H9 (cell line): ENCODE measurements at regions not wholly inside any gene's neighbourhood (a gene's known extent, or its start where the extent isn't known, plus 50 kb on each side); places are given as distances from the start of the nearest gene placed in this dataset.

Experiments used
- DNase-seq: peaks from one replicate; pipeline ENCODE4 v3.0.0-alpha.2; 2017
- H2AFZ ChIP-seq: one replicate; pipeline ENCODE4 v1.6.1; 2013; ENCODE audit warnings: mild to moderate bottlenecking, low read length, control low read depth, moderate library complexity
- H2AK5ac ChIP-seq: 2 replicates; pipeline ENCODE4 v1.6.1; 2013; ENCODE audit warnings: low read length, control low read depth, mixed read lengths; ENCODE audit not compliant: insufficient read length
- H2BK120ac ChIP-seq: one replicate; pipeline ENCODE4 v1.6.1; 2013; ENCODE audit warnings: low read depth, mild to moderate bottlenecking, low read length, control low read depth, inconsistent platforms; ENCODE audit not compliant: poor library complexity, severe bottlenecking
- H2BK12ac ChIP-seq: 2 replicates; pipeline ENCODE4 v1.6.1; 2013; ENCODE audit warnings: low read length, control low read depth, mixed read lengths, low read depth; ENCODE audit not compliant: insufficient read length
- H2BK15ac ChIP-seq: 2 replicates; pipeline ENCODE4 v1.6.1; 2013; ENCODE audit warnings: low read depth, low read length, control low read depth
- H2BK20ac ChIP-seq: one replicate; pipeline ENCODE4 v1.6.1; 2013; ENCODE audit warnings: low read depth, mild to moderate bottlenecking, low read length, control low read depth, inconsistent platforms; ENCODE audit not compliant: poor library complexity, severe bottlenecking
- H2BK5ac ChIP-seq: 2 replicates; pipeline ENCODE4 v1.6.1; 2013; ENCODE audit warnings: low read length, control low read depth, mixed read lengths; ENCODE audit not compliant: insufficient read length
- H3K14ac ChIP-seq: 2 replicates; pipeline ENCODE4 v1.6.1; 2013; ENCODE audit warnings: low read length, control low read depth; ENCODE audit not compliant: insufficient read depth
- H3K18ac ChIP-seq: 2 replicates; pipeline ENCODE4 v1.6.1; 2013; ENCODE audit warnings: low read depth, mild to moderate bottlenecking, mixed read lengths, low read length, control low read depth; ENCODE audit not compliant: insufficient read length
- H3K23ac ChIP-seq: 2 replicates; pipeline ENCODE4 v1.6.1; 2013; ENCODE audit warnings: low read length, control low read depth, mixed read lengths, low read depth; ENCODE audit not compliant: insufficient read length
- H3K23me2 ChIP-seq: 2 replicates; pipeline ENCODE4 v1.6.1; 2013; ENCODE audit warnings: low read depth, mild to moderate bottlenecking, mixed read lengths, low read length, control low read depth; ENCODE audit not compliant: insufficient read length, poor library complexity, severe bottlenecking
- H3K27ac ChIP-seq: 2 replicates; pipeline ENCODE4 v1.5.1; 2013; ENCODE audit warnings: low read length, control low read depth, mixed read lengths, low read depth; ENCODE audit not compliant: insufficient read length
- H3K27me3 ChIP-seq: 2 replicates; pipeline ENCODE4 v1.6.1; 2013; ENCODE audit warnings: low read length, control low read depth, inconsistent platforms; ENCODE audit not compliant: insufficient read depth
- H3K4ac ChIP-seq: 2 replicates; pipeline ENCODE4 v1.6.1; 2013; ENCODE audit warnings: low read depth, mild to moderate bottlenecking, control low read depth, inconsistent platforms, low read length, moderate library complexity
- H3K4me1 ChIP-seq: 2 replicates; pipeline ENCODE4 v1.6.1; 2013; ENCODE audit warnings: low read length, control low read depth, inconsistent platforms; ENCODE audit not compliant: insufficient read depth
- H3K4me2 ChIP-seq: 2 replicates; pipeline ENCODE4 v1.6.1; 2013; ENCODE audit warnings: low read length, control low read depth, mixed read lengths; ENCODE audit not compliant: insufficient read length, insufficient read depth
- H3K56ac ChIP-seq: 2 replicates; pipeline ENCODE4 v1.6.1; 2013; ENCODE audit warnings: low read depth, mild to moderate bottlenecking, mixed read lengths, low read length, control low read depth; ENCODE audit not compliant: insufficient read length
- H3K79me1 ChIP-seq: 2 replicates; pipeline ENCODE4 v1.6.1; 2013; ENCODE audit warnings: low read depth, mild to moderate bottlenecking, moderate library complexity, low read length, control low read depth, inconsistent platforms; ENCODE audit not compliant: insufficient read depth, poor library complexity, severe bottlenecking
- H3K79me2 ChIP-seq: 2 replicates; pipeline ENCODE4 v1.6.1; 2013; ENCODE audit warnings: low read length, control low read depth, inconsistent platforms; ENCODE audit not compliant: insufficient read depth
- H3K9ac ChIP-seq: 2 replicates; pipeline ENCODE4 v1.6.1; 2013; ENCODE audit warnings: low read length, control low read depth, mixed read lengths; ENCODE audit not compliant: insufficient read length; ENCODE audit errors: extremely low read depth
- H3K9me3 ChIP-seq: one replicate; pipeline ENCODE4 v1.6.1; 2013; ENCODE audit warnings: low read depth, low read length, inconsistent platforms; ENCODE audit not compliant: control insufficient read depth
- H3T11ph ChIP-seq: one replicate; pipeline ENCODE4 v1.6.1; 2013; ENCODE audit warnings: mild to moderate bottlenecking, low read length, control low read depth, inconsistent platforms
- H4K20me1 ChIP-seq: one replicate; pipeline ENCODE4 v1.6.1; 2013; ENCODE audit not compliant: control insufficient read depth, insufficient read length, insufficient read depth
- H4K5ac ChIP-seq: 2 replicates; pipeline ENCODE4 v1.6.1; 2013; ENCODE audit warnings: low read depth, mild to moderate bottlenecking, mixed read lengths, low read length, control low read depth; ENCODE audit not compliant: insufficient read length
- H4K8ac ChIP-seq: replicated peaks from 2 replicates; pipeline ENCODE4 v1.6.1; 2013; ENCODE audit warnings: low read length, control low read depth, mixed read lengths, low read depth; ENCODE audit not compliant: insufficient read length
- H4K91ac ChIP-seq: 2 replicates; pipeline ENCODE4 v1.6.1; 2013; ENCODE audit warnings: low read depth, mild to moderate bottlenecking, moderate library complexity, mixed read lengths, low read length, control low read depth; ENCODE audit not compliant: insufficient read length
- H3K27ac Mint-ChIP-seq, 3 experiments: 2 replicates in 2 of 3; 3 replicates in 1 of 3; pipeline ENCODE4 v1.8.0; 2020 to 2021; ENCODE audit warnings: mixed read lengths in 3 of 3, mild to moderate bottlenecking in 1 of 3, moderate library complexity in 1 of 3
- H3K27me3 Mint-ChIP-seq: 2 replicates; pipeline ENCODE4 v1.8.0; 2021; ENCODE audit warnings: low read depth, mild to moderate bottlenecking, moderate library complexity, mixed read lengths
- H3K36me3 Mint-ChIP-seq, 3 experiments: 2 replicates in 2 of 3; 3 replicates in 1 of 3; pipeline ENCODE4 v1.8.0; 2020 to 2021; ENCODE audit warnings: low read depth in 3 of 3, mixed read lengths in 3 of 3; ENCODE audit not compliant: insufficient read depth in 1 of 3
- H3K4me1 Mint-ChIP-seq, 2 experiments: 2 replicates each; pipeline ENCODE4 v1.8.0; 2020; ENCODE audit warnings: mixed read lengths in 2 of 2
- H3K4me3 Mint-ChIP-seq, 2 experiments: 2 replicates in 1 of 2; 3 replicates in 1 of 2; pipeline ENCODE4 v1.8.0; 2020 to 2021; ENCODE audit warnings: mild to moderate bottlenecking in 2 of 2, mixed read lengths in 2 of 2, moderate library complexity in 1 of 2
- H3K9me3 Mint-ChIP-seq, 2 experiments: 2 replicates in 1 of 2; 3 replicates in 1 of 2; pipeline ENCODE4 v1.8.0; 2020; ENCODE audit warnings: mild to moderate bottlenecking in 2 of 2, mixed read lengths in 2 of 2, moderate library complexity in 1 of 2
- WGBS: extraction: QIAGEN DNeasy Blood & Tissue Kit; methylation state at CpG from one replicate; pipeline ENCODE4 v1.1.7; 2013; ENCODE audit warnings: missing lambda C conversion rate, low lambda C conversion rate, mixed read lengths; ENCODE audit not compliant: insufficient read length; ENCODE audit errors: extremely low coverage; 5-methylcytosine and 5-hydroxymethylcytosine counted together
- TF ChIP-seq, protein P1 (sequence below): fragments of 200-600 bp; sonication (generic); conservative IDR thresholded peaks from 3 replicates; pipeline ENCODE4 v1.8.0; 2021; ENCODE audit warnings: antibody characterized with exemption, mild to moderate bottlenecking

DNA sequence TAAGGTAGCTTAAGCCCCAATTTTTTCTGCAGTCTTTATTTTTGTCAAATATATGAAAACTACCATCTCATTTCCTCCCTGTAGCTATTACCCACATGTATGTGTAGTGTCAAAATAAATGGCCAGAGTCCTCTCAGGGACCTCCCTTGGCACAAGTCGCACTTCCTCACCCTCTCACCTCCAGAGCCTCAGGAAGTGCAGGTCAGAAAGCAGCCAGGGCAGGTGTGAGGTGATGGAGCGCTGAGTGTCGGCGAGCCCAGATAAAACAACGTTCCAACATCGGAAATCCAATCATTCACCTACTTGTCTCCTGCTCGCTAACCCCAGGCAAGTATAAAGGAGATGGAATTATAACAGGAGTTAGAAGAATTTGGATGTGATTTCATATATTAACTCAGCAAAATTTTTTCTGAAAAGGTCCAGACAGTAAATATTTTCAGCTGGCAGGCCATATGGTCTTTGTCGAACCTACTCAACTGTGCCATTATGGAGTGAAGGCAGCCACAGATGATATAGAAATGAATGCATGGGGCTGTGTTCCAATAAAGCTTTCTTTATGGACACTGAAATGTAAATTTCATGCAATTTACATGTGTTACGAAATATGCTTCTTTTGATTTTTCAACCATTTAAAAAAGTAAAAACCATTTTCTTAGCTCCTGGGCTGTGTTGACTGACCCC is 76.8 kb upstream of the ERG start:
- no peak overlapping the region for H3K4me3 Mint-ChIP-seq
- no peak for DNase-seq
- no peaks in the 10 kb centered on the region for H3K79me2 ChIP-seq

More for the DNA sequence above, 76.8 kb upstream of the ERG start:
- Histone ChIP-seq H2BK12ac (no peak overlapping the region), H3K23me2 (no peaks in the 10 kb centered on the region), H4K5ac (no peak overlapping the region), H3K27me3 (no peaks in the 10 kb centered on the region), H2BK120ac (no peak overlapping the region), H2AK5ac (no peak overlapping the region), H3K27ac (no peak overlapping the region), H3K79me1 (no peaks in the 10 kb centered on the region), H3T11ph (no peak overlapping the region), H2BK20ac (no peak overlapping the region), H3K4me2 (no peak overlapping the region), H3K23ac (no peak overlapping the region), H2AFZ (no peak overlapping the region), H3K18ac (no peak overlapping the region), H3K4ac (no peak overlapping the region), H4K8ac (no peak overlapping the region), H2BK15ac (no peak overlapping the region), H3K4me1 (no peaks in the 10 kb centered on the region), H2BK5ac (no peak overlapping the region), H3K56ac (no peak overlapping the region), H3K9ac (no peak overlapping the region), H3K9me3 (no peaks in the 10 kb centered on the region), H4K91ac (no peak overlapping the region), H3K14ac (no peak overlapping the region), H4K20me1 (no peaks in the 10 kb centered on the region)
- TF ChIP-seq, protein P1, sequence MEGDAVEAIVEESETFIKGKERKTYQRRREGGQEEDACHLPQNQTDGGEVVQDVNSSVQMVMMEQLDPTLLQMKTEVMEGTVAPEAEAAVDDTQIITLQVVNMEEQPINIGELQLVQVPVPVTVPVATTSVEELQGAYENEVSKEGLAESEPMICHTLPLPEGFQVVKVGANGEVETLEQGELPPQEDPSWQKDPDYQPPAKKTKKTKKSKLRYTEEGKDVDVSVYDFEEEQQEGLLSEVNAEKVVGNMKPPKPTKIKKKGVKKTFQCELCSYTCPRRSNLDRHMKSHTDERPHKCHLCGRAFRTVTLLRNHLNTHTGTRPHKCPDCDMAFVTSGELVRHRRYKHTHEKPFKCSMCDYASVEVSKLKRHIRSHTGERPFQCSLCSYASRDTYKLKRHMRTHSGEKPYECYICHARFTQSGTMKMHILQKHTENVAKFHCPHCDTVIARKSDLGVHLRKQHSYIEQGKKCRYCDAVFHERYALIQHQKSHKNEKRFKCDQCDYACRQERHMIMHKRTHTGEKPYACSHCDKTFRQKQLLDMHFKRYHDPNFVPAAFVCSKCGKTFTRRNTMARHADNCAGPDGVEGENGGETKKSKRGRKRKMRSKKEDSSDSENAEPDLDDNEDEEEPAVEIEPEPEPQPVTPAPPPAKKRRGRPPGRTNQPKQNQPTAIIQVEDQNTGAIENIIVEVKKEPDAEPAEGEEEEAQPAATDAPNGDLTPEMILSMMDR = no peak
- Mint-ChIP-seq H3K27ac (no peak overlapping the region), H3K9me3 (no peaks in the 10 kb centered on the region; a peak in 3 of 5 replicates), H3K36me3 (no peaks in the 10 kb centered on the region), H3K27me3 (no peaks in the 10 kb centered on the region), H3K4me1 (no peaks in the 10 kb centered on the region)
- WGBS = no CpG with 5 or more reads among the region's 9 CpGs
